ENCODE measurements at regions not wholly inside any gene's neighbourhood (a gene's known extent, or its start where the extent isn't known, plus 50 kb on each side); places are given as distances from the start of the nearest gene placed in this dataset.

DNA sequence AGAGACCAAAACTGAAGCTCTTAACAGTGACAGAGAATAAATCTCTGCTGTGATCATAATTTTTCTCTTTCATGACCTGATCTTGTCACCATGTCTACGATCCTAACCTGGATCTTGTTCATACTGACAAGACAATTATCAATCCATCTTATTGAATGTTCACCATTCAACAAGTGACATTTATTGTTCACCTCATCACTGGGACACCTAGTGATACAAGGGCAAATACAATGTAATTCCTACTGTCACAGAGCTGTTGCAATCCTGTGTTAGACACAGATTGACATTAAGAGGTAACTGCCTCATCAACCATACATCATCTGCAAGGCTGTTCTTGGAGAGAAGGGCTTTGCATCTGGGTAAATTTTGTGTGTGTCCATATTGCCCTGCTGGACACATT, 942.4 kb upstream of the PRR20A start:
- TF ChIP-seq, protein P1, sequence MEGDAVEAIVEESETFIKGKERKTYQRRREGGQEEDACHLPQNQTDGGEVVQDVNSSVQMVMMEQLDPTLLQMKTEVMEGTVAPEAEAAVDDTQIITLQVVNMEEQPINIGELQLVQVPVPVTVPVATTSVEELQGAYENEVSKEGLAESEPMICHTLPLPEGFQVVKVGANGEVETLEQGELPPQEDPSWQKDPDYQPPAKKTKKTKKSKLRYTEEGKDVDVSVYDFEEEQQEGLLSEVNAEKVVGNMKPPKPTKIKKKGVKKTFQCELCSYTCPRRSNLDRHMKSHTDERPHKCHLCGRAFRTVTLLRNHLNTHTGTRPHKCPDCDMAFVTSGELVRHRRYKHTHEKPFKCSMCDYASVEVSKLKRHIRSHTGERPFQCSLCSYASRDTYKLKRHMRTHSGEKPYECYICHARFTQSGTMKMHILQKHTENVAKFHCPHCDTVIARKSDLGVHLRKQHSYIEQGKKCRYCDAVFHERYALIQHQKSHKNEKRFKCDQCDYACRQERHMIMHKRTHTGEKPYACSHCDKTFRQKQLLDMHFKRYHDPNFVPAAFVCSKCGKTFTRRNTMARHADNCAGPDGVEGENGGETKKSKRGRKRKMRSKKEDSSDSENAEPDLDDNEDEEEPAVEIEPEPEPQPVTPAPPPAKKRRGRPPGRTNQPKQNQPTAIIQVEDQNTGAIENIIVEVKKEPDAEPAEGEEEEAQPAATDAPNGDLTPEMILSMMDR (IDR thresholded peaks at IDR 0.05) = no peak
- no peak for TF ChIP-seq JAZF1 (CRISPR knock-in tag; IDR thresholded peaks at IDR 0.05)
